Heart left ventricle (tissue), 16 donors: ENCODE measurements at regions not wholly inside any gene's neighbourhood (a gene's known extent, or its start where the extent isn't known, plus 50 kb on each side); places are given as distances from the start of the nearest gene placed in this dataset.

Experiments
- ATAC-seq, 4 donors: fragments of 200-7000 bp; cut with Tn5 transposase; one replicate each; pipeline ENCODE4 v1.9.1; 2020 to 2022; ENCODE audit warnings: moderate library complexity in 4 of 4, mild to moderate bottlenecking in 3 of 4, moderate number of reproducible peaks in 1 of 4
- DNase-seq, 5 donors: peaks; one replicate each; pipeline ENCODE4 v3.0.0-alpha.2; 2020
- H3K27ac ChIP-seq, 12 donors: fragments of 200-600 bp; sonication (generic) in 4 of 12; one replicate each; pipeline versions ENCODE4 v1.5.0 to v1.8.0; 2016 to 2022; ENCODE audit warnings: mild to moderate bottlenecking in 2 of 12
- H3K27me3 ChIP-seq, 9 donors: fragments of 200-600 bp; sonication (generic) in 2 of 9; one replicate each; pipeline versions ENCODE4 v1.5.1 to v1.8.0; 2016 to 2022; ENCODE audit warnings: mild to moderate bottlenecking in 3 of 9
- H3K36me3 ChIP-seq, 9 donors: fragments of 200-600 bp; sonication (generic) in 2 of 9; one replicate each; pipeline versions ENCODE4 v1.5.0 to v1.8.0; 2018 to 2022; ENCODE audit warnings: mild to moderate bottlenecking in 2 of 9
- H3K4me1 ChIP-seq, 12 donors: fragments of 200-600 bp; sonication (generic) in 4 of 12; one replicate each; pipeline versions ENCODE4 v1.5.0 to v1.8.0; 2016 to 2022; ENCODE audit warnings: mild to moderate bottlenecking in 3 of 12
- H3K4me3 ChIP-seq, 12 donors: fragments of 200-600 bp; sonication (generic) in 4 of 12; one replicate each; pipeline versions ENCODE4 v1.5.0 to v1.8.0; 2017 to 2022; ENCODE audit warnings: mild to moderate bottlenecking in 9 of 12, moderate library complexity in 4 of 12
- H3K9me3 ChIP-seq, 12 donors: fragments of 200-600 bp; sonication (generic) in 4 of 12; one replicate each; pipeline versions ENCODE4 v1.5.0 to v1.8.0; 2016 to 2022; ENCODE audit warnings: mild to moderate bottlenecking in 1 of 12
- CTCF ChIP-seq, 12 donors: fragments of 200-600 bp; sonication (generic) in 4 of 12; IDR thresholded peaks; one replicate each; pipeline versions ENCODE4 v1.5.0 to v1.8.0; 2018 to 2022; ENCODE audit warnings: antibody characterized with exemption in 12 of 12, mild to moderate bottlenecking in 5 of 12
- POLR2A ChIP-seq, 2 donors: fragments of 450-650 bp; IDR thresholded peaks; one replicate each; pipeline ENCODE4 v1.6.1; 2017; ENCODE audit warnings: antibody characterized with exemption in 2 of 2, mild to moderate bottlenecking in 2 of 2, moderate library complexity in 2 of 2
- WGBS, 4 donors: extraction: QIAGEN DNeasy Blood & Tissue Kit in 2 of 4; methylation state at CpG; one replicate each; pipeline versions ENCODE4 v1.1.5 to v1.1.7; 2013 to 2018; 5-methylcytosine and 5-hydroxymethylcytosine counted together
- intact Hi-C, 10 donors: fragments of 100-400 bp; cut with DNase I; formaldehyde crosslinking; loops; one replicate each; pipeline versions ENCODE4 v1.11.1 to v1.14.2; 2022
- donor health status: ischemic (EF 13 %, LVEDD 7.1; RV severe dilation, severe dysfunction).
- donor health status: healthy with polysubstance abuse.
- donor health status: DM: no; HTN: yes; CAD: no.
- donor health status: DM: no; HTN: no; CAD: no.
- donor health status: ischemic (EF 25% LVEDD 6.9; RV normal size, moderate dysfunction).
- donor health status: ischemic (EF 25% LVEDD 5.7; RV mildly dilated, moderate dysfunction).
- donor health status: healthy.
- donor health status: DM: yes; HTN: yes; CAD: no.
- donor health status: ischemic (EF 35%, LVEDD 5.7; RV mildly dilated, moderate dysfunction).
- donor health status: nonischemic (EF 11% LVEDD 7.7; RV severe dilation, severe dysfunction).
- donor health status: DM: yes; HTN: yes; CAD: no.
- donor health status: PGD.
- donor health status: ischemic (EF 29% LVEDD 5.4; RV normal size, mild dysfunction).
- donor health status: nonischemic (EF 23%, LVEDD 6.1; RV moderate dilation, normal function).

GRCh38 chr6:126605089-126605488 is 265.2 kb downstream of the CENPW start:
- H3K4me1 ChIP-seq, result no peaks in the 10 kb centered on the region
- no peaks in the 10 kb centered on the region for H3K36me3 ChIP-seq
- no peaks in the 10 kb centered on the region for H3K27me3 ChIP-seq
- ATAC-seq (no peak), DNase-seq (no peak)
- no peak overlapping the region for H3K27ac ChIP-seq
- H3K9me3 ChIP-seq, result peaks cover 0 to 7% (median 0%) of the 10 kb centered on the region in 12 donors
- H3K4me3 ChIP-seq, result no peak overlapping the region
- intact Hi-C loops, result no loop called here
- TF ChIP-seq POLR2A (IDR thresholded peaks at IDR 0.05) (no peak), CTCF (IDR thresholded peaks at IDR 0.05) (no peak)

DNA sequence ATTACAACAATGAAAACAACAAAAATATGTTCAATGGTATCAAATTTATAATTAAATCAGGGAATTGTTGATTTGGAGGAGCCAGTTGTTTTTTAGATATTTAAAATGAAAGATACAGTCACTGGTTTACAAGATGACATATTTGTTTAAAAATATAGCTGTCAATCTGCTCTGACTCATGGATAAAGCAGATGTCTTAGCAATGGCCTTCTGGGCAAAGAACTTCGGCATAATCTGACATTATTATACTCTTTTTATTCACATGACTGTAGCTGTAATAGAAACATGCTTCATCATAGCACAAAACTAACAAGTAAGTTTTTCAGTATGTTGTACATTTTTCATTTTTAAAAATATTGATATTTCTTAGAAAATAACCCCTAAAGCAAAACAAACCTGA is 267.4 kb downstream of the CENPW start:
- 77 to 86% (median 79%) methylated on average over 1 of the region's 1 CpG for WGBS, 4 donors
- intact Hi-C loops, result no loop called here
- Histone ChIP-seq H3K4me1 (no peaks in the 10 kb centered on the region), H3K27ac (no peak overlapping the region), H3K36me3 (no peaks in the 10 kb centered on the region), H3K27me3 (no peaks in the 10 kb centered on the region), H3K9me3 (peaks cover 0 to 19% (median 0%) of the 10 kb centered on the region in 12 donors), H3K4me3 (no peak overlapping the region)
- TF ChIP-seq POLR2A (IDR thresholded peaks at IDR 0.05) (no peak), CTCF (IDR thresholded peaks at IDR 0.05) (no peak)
- ATAC-seq (no peak), DNase-seq (no peak)

DNA sequence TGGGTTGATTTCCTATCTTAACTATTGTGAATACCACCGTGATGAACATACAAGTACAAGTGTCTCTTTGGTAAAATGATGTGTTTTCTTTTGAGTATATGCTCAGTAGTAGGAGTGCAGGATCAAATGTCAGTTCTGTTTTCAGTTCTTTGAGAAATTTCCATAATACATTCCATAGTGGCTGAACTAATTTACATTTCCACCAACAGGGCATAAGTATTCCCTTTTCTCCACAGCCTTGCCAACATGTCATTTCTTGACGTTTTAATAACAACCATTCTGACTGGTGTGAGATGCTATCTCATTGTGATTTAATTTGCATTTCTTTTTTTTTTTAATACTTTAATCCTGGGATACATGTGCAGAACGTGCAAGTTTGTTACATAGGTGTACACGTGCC is 268.8 kb downstream of the CENPW start:
- ATAC-seq, result no peak
- no peak for DNase-seq
- Histone ChIP-seq H3K27me3 (no peaks in the 10 kb centered on the region), H3K4me3 (no peak overlapping the region), H3K9me3 (peaks cover 0 to 25% (median 0%) of the 10 kb centered on the region in 12 donors), H3K36me3 (no peaks in the 10 kb centered on the region), H3K27ac (no peak overlapping the region), H3K4me1 (no peaks in the 10 kb centered on the region)
- intact Hi-C loops, result no loop called here
- no peak for TF ChIP-seq POLR2A (IDR thresholded peaks at IDR 0.05)
- no peak for TF ChIP-seq CTCF (IDR thresholded peaks at IDR 0.05)
- WGBS, 4 donors, result 72 to 79% (median 76%) methylated on average over 4 of the region's 4 CpGs

- Histone ChIP-seq H3K4me3 (no peak overlapping the region), H3K27me3 (peaks cover 0 to 4% (median 0%) of the 10 kb centered on the region in 9 donors), H3K27ac (no peak overlapping the region), H3K9me3 (peaks cover 0 to 25% (median 0%) of the 10 kb centered on the region in 12 donors), H3K36me3 (no peaks in the 10 kb centered on the region), H3K4me1 (no peaks in the 10 kb centered on the region)
- intact Hi-C loops, result no loop called here
- TF ChIP-seq CTCF (IDR thresholded peaks at IDR 0.05) (no peak), POLR2A (IDR thresholded peaks at IDR 0.05) (no peak)
- 71 to 80% (median 75%) methylated on average over 6 of the region's 6 CpGs for WGBS, 4 donors
- DNase-seq (no peak), ATAC-seq (no peak)
Measured at GRCh38 chr6:126614642-126615504, 275.0 kb downstream of the CENPW start.
